LNCaP clone FGC (cell line): ENCODE measurements at regions not wholly inside any gene's neighbourhood (a gene's known extent, or its start where the extent isn't known, plus 50 kb on each side); places are given as distances from the start of the nearest gene placed in this dataset.
A peak's percentile ranks its signal among the peaks of the same experiment; 100 is the strongest.
"Not testable (repeated sequence)": the region's sequence is repeated elsewhere in the genome, so short reads cannot be mapped to it uniquely, and the experiment has no call there.

ENCODE experiments used
- DNase-seq: peaks from one replicate; pipeline ENCODE4 v3.0.0-alpha.2; 2011; ENCODE audit warnings: low read depth
- H3K4me3 ChIP-seq: 2 replicates; pipeline ENCODE4 v1.5.1; 2011; ENCODE audit warnings: mild to moderate bottlenecking, low read depth, low read length, control low read depth
- CTCF ChIP-seq: IDR thresholded peaks from 2 replicates; pipeline ENCODE4 v1.5.1; 2012; ENCODE audit warnings: mild to moderate bottlenecking; ENCODE audit not compliant: control insufficient read depth, insufficient read depth; ENCODE audit errors: extremely low read depth

DNA sequence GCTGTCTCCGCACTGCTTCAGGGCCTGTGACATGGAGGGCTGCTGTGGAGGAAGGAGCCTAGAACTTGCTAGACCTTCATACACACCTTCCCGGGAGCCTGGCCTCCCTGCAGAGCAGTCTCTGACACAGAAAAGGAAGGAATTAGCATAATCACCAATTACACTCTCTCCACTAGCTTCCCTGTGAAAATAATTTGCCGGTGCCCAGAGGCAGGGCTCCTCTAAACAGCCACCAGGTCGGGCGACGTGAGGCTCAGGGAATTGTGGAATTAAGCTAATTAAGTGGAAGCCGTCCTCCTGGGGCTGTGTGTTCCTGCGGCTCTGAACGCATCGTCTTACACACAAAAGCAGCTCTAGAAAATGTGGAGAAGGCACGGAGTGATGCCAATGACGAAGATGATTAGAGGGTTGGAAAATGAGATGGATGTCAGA lies 82.6 kb downstream of the NENF start:
- no peak overlapping the region for H3K4me3 ChIP-seq
- no peak for DNase-seq
- TF ChIP-seq CTCF = no peak

- not testable (repeated sequence) for H3K4me3 ChIP-seq, DNase-seq
Observed at GRCh38 chr1:212516012-212516411, 83.3 kb downstream of the NENF start.

- TF ChIP-seq CTCF = no peak
- DNase-seq = no peak
- H3K4me3 ChIP-seq = no peak overlapping the region
Observed at GRCh38 chr1:212518188-212519054, 85.7 kb downstream of the NENF start.

DNA sequence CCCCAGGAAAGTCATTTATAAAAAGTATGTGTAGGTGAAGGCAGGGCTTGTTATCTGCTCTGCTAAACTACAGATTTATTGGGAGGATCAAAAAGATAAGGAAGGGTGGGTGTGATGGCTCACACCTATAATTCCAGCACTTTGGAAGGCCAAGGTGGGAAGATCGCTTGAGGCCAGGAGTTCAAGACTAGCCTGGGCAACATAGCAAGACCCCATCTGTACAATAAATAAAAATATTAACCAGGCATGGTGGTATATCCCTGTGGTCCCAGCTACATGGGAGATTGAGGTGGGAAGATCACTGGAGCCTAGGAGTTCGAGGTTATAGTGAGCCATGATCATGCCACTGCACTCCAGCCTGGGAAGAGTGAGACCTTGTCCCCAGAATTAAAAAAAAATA lies 86.4 kb downstream of the NENF start:
- no peak for TF ChIP-seq CTCF
- H3K4me3 ChIP-seq = no peak overlapping the region
- DNase-seq = no peak

DNA sequence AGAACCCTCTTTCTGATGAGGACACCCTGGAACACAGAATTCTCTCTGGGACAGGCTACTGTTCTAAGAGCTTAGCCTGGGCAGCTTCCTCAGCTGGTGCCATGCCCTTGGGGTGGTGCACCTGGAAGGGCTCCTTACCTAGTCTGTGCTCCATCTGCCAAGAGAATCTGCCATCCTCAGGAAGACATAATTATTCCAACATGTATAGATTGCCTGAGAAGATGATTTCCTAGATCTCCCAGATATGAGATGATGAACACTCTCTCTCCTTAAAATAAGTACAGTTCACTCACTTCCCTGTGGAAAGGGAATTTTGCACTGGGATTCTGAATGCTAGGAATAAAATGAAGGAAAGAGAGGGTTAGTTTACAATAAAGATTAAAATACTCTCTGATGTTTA lies 87.6 kb downstream of the NENF start:
- TF ChIP-seq CTCF = no peak
- DNase-seq = no peak
- H3K4me3 ChIP-seq = no peak overlapping the region

- TF ChIP-seq CTCF = no peak
- H3K4me3 ChIP-seq = no peak overlapping the region
- no peak for DNase-seq
Observed at GRCh38 chr1:212520746-212521145, 87.8 kb upstream of the ATF3 start.

- H3K4me3 ChIP-seq = no peak overlapping the region
- TF ChIP-seq CTCF = no peak
- peak; percentile 17 for DNase-seq
Observed at GRCh38 chr1:212525479-212526110, 83.0 kb upstream of the ATF3 start.
